H9 (cell line): ENCODE measurements at regions not wholly inside any gene's neighbourhood (a gene's known extent, or its start where the extent isn't known, plus 50 kb on each side); places are given as distances from the start of the nearest gene placed in this dataset.

Experiments used
- DNase-seq: peaks from one replicate; pipeline ENCODE4 v3.0.0-alpha.2; 2017
- H2AFZ ChIP-seq: one replicate; pipeline ENCODE4 v1.6.1; 2013; ENCODE audit warnings: mild to moderate bottlenecking, low read length, control low read depth, moderate library complexity
- H2AK5ac ChIP-seq: 2 replicates; pipeline ENCODE4 v1.6.1; 2013; ENCODE audit warnings: low read length, control low read depth, mixed read lengths; ENCODE audit not compliant: insufficient read length
- H2BK120ac ChIP-seq: one replicate; pipeline ENCODE4 v1.6.1; 2013; ENCODE audit warnings: low read depth, mild to moderate bottlenecking, low read length, control low read depth, inconsistent platforms; ENCODE audit not compliant: poor library complexity, severe bottlenecking
- H2BK12ac ChIP-seq: 2 replicates; pipeline ENCODE4 v1.6.1; 2013; ENCODE audit warnings: low read length, control low read depth, mixed read lengths, low read depth; ENCODE audit not compliant: insufficient read length
- H2BK15ac ChIP-seq: 2 replicates; pipeline ENCODE4 v1.6.1; 2013; ENCODE audit warnings: low read depth, low read length, control low read depth
- H2BK20ac ChIP-seq: one replicate; pipeline ENCODE4 v1.6.1; 2013; ENCODE audit warnings: low read depth, mild to moderate bottlenecking, low read length, control low read depth, inconsistent platforms; ENCODE audit not compliant: poor library complexity, severe bottlenecking
- H2BK5ac ChIP-seq: 2 replicates; pipeline ENCODE4 v1.6.1; 2013; ENCODE audit warnings: low read length, control low read depth, mixed read lengths; ENCODE audit not compliant: insufficient read length
- H3K14ac ChIP-seq: 2 replicates; pipeline ENCODE4 v1.6.1; 2013; ENCODE audit warnings: low read length, control low read depth; ENCODE audit not compliant: insufficient read depth
- H3K18ac ChIP-seq: 2 replicates; pipeline ENCODE4 v1.6.1; 2013; ENCODE audit warnings: low read depth, mild to moderate bottlenecking, mixed read lengths, low read length, control low read depth; ENCODE audit not compliant: insufficient read length
- H3K23ac ChIP-seq: 2 replicates; pipeline ENCODE4 v1.6.1; 2013; ENCODE audit warnings: low read length, control low read depth, mixed read lengths, low read depth; ENCODE audit not compliant: insufficient read length
- H3K23me2 ChIP-seq: 2 replicates; pipeline ENCODE4 v1.6.1; 2013; ENCODE audit warnings: low read depth, mild to moderate bottlenecking, mixed read lengths, low read length, control low read depth; ENCODE audit not compliant: insufficient read length, poor library complexity, severe bottlenecking
- H3K27ac ChIP-seq: 2 replicates; pipeline ENCODE4 v1.5.1; 2013; ENCODE audit warnings: low read length, control low read depth, mixed read lengths, low read depth; ENCODE audit not compliant: insufficient read length
- H3K27me3 ChIP-seq: 2 replicates; pipeline ENCODE4 v1.6.1; 2013; ENCODE audit warnings: low read length, control low read depth, inconsistent platforms; ENCODE audit not compliant: insufficient read depth
- H3K4ac ChIP-seq: 2 replicates; pipeline ENCODE4 v1.6.1; 2013; ENCODE audit warnings: low read depth, mild to moderate bottlenecking, control low read depth, inconsistent platforms, low read length, moderate library complexity
- H3K4me1 ChIP-seq: 2 replicates; pipeline ENCODE4 v1.6.1; 2013; ENCODE audit warnings: low read length, control low read depth, inconsistent platforms; ENCODE audit not compliant: insufficient read depth
- H3K4me2 ChIP-seq: 2 replicates; pipeline ENCODE4 v1.6.1; 2013; ENCODE audit warnings: low read length, control low read depth, mixed read lengths; ENCODE audit not compliant: insufficient read length, insufficient read depth
- H3K56ac ChIP-seq: 2 replicates; pipeline ENCODE4 v1.6.1; 2013; ENCODE audit warnings: low read depth, mild to moderate bottlenecking, mixed read lengths, low read length, control low read depth; ENCODE audit not compliant: insufficient read length
- H3K79me1 ChIP-seq: 2 replicates; pipeline ENCODE4 v1.6.1; 2013; ENCODE audit warnings: low read depth, mild to moderate bottlenecking, moderate library complexity, low read length, control low read depth, inconsistent platforms; ENCODE audit not compliant: insufficient read depth, poor library complexity, severe bottlenecking
- H3K79me2 ChIP-seq: 2 replicates; pipeline ENCODE4 v1.6.1; 2013; ENCODE audit warnings: low read length, control low read depth, inconsistent platforms; ENCODE audit not compliant: insufficient read depth
- H3K9ac ChIP-seq: 2 replicates; pipeline ENCODE4 v1.6.1; 2013; ENCODE audit warnings: low read length, control low read depth, mixed read lengths; ENCODE audit not compliant: insufficient read length; ENCODE audit errors: extremely low read depth
- H3K9me3 ChIP-seq: one replicate; pipeline ENCODE4 v1.6.1; 2013; ENCODE audit warnings: low read depth, low read length, inconsistent platforms; ENCODE audit not compliant: control insufficient read depth
- H3T11ph ChIP-seq: one replicate; pipeline ENCODE4 v1.6.1; 2013; ENCODE audit warnings: mild to moderate bottlenecking, low read length, control low read depth, inconsistent platforms
- H4K20me1 ChIP-seq: one replicate; pipeline ENCODE4 v1.6.1; 2013; ENCODE audit not compliant: control insufficient read depth, insufficient read length, insufficient read depth
- H4K5ac ChIP-seq: 2 replicates; pipeline ENCODE4 v1.6.1; 2013; ENCODE audit warnings: low read depth, mild to moderate bottlenecking, mixed read lengths, low read length, control low read depth; ENCODE audit not compliant: insufficient read length
- H4K8ac ChIP-seq: replicated peaks from 2 replicates; pipeline ENCODE4 v1.6.1; 2013; ENCODE audit warnings: low read length, control low read depth, mixed read lengths, low read depth; ENCODE audit not compliant: insufficient read length
- H4K91ac ChIP-seq: 2 replicates; pipeline ENCODE4 v1.6.1; 2013; ENCODE audit warnings: low read depth, mild to moderate bottlenecking, moderate library complexity, mixed read lengths, low read length, control low read depth; ENCODE audit not compliant: insufficient read length
- H3K27ac Mint-ChIP-seq, 3 experiments: 2 replicates in 2 of 3; 3 replicates in 1 of 3; pipeline ENCODE4 v1.8.0; 2020 to 2021; ENCODE audit warnings: mixed read lengths in 3 of 3, mild to moderate bottlenecking in 1 of 3, moderate library complexity in 1 of 3
- H3K27me3 Mint-ChIP-seq: 2 replicates; pipeline ENCODE4 v1.8.0; 2021; ENCODE audit warnings: low read depth, mild to moderate bottlenecking, moderate library complexity, mixed read lengths
- H3K36me3 Mint-ChIP-seq, 3 experiments: 2 replicates in 2 of 3; 3 replicates in 1 of 3; pipeline ENCODE4 v1.8.0; 2020 to 2021; ENCODE audit warnings: low read depth in 3 of 3, mixed read lengths in 3 of 3; ENCODE audit not compliant: insufficient read depth in 1 of 3
- H3K4me1 Mint-ChIP-seq, 2 experiments: 2 replicates each; pipeline ENCODE4 v1.8.0; 2020; ENCODE audit warnings: mixed read lengths in 2 of 2
- H3K4me3 Mint-ChIP-seq, 2 experiments: 2 replicates in 1 of 2; 3 replicates in 1 of 2; pipeline ENCODE4 v1.8.0; 2020 to 2021; ENCODE audit warnings: mild to moderate bottlenecking in 2 of 2, mixed read lengths in 2 of 2, moderate library complexity in 1 of 2
- H3K9me3 Mint-ChIP-seq, 2 experiments: 2 replicates in 1 of 2; 3 replicates in 1 of 2; pipeline ENCODE4 v1.8.0; 2020; ENCODE audit warnings: mild to moderate bottlenecking in 2 of 2, mixed read lengths in 2 of 2, moderate library complexity in 1 of 2
- WGBS: extraction: QIAGEN DNeasy Blood & Tissue Kit; methylation state at CpG from one replicate; pipeline ENCODE4 v1.1.7; 2013; ENCODE audit warnings: missing lambda C conversion rate, low lambda C conversion rate, mixed read lengths; ENCODE audit not compliant: insufficient read length; ENCODE audit errors: extremely low coverage; 5-methylcytosine and 5-hydroxymethylcytosine counted together
- TF ChIP-seq, protein P1 (sequence below): fragments of 200-600 bp; sonication (generic); conservative IDR thresholded peaks from 3 replicates; pipeline ENCODE4 v1.8.0; 2021; ENCODE audit warnings: antibody characterized with exemption, mild to moderate bottlenecking

DNA sequence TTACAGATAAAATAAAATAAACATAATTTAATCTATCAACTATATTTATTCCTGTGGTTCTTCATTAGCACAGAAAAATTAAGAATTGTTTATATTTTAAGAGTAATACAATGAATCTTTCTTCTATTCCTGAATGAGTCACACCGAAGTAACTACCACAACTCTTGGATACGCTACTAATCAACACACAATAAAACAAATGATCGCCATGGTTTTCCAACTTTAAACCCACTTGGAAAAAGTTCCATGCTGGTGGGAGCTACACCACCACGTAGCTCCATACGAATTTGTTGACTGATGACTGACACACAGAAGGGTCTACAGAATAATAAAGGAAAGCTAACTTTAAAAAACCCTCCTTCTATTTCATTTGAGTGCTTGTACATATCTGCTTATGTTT, 135.8 kb upstream of the NEDD9 start:
- 0 out of 2 replicates have a peak, but pooled peaks cover 1% of the 10 kb centered on the region for H3K79me2 ChIP-seq
- no peak overlapping the region for H3K4ac ChIP-seq
- H3K27ac ChIP-seq = no peak overlapping the region
- H2AK5ac ChIP-seq = no peak overlapping the region
- Mint-ChIP-seq H3K4me1 (peaks cover 27% of the 10 kb centered on the region in 2 experiments), H3K4me3 (no peak overlapping the region), H3K9me3 (no peaks in the 10 kb centered on the region), H3K27ac (no peak overlapping the region), H3K27me3 (peaks cover 3% of the 10 kb centered on the region; the same call in 1 of the 2 replicates), H3K36me3 (no peaks in the 10 kb centered on the region)
- TF ChIP-seq, protein P1, sequence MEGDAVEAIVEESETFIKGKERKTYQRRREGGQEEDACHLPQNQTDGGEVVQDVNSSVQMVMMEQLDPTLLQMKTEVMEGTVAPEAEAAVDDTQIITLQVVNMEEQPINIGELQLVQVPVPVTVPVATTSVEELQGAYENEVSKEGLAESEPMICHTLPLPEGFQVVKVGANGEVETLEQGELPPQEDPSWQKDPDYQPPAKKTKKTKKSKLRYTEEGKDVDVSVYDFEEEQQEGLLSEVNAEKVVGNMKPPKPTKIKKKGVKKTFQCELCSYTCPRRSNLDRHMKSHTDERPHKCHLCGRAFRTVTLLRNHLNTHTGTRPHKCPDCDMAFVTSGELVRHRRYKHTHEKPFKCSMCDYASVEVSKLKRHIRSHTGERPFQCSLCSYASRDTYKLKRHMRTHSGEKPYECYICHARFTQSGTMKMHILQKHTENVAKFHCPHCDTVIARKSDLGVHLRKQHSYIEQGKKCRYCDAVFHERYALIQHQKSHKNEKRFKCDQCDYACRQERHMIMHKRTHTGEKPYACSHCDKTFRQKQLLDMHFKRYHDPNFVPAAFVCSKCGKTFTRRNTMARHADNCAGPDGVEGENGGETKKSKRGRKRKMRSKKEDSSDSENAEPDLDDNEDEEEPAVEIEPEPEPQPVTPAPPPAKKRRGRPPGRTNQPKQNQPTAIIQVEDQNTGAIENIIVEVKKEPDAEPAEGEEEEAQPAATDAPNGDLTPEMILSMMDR = no peak
- H3K14ac ChIP-seq = no peak overlapping the region
- no peaks in the 10 kb centered on the region for H3K9me3 ChIP-seq
- H4K5ac ChIP-seq = no peak overlapping the region
- no peak overlapping the region for H3K4me2 ChIP-seq
- no peaks in the 10 kb centered on the region for H4K20me1 ChIP-seq
- no peaks in the 10 kb centered on the region for H3K4me1 ChIP-seq
- H3K9ac ChIP-seq = no peak overlapping the region
- H2BK5ac ChIP-seq = no peak overlapping the region
- no CpG with 5 or more reads among the region's 5 CpGs for WGBS
- no peak overlapping the region for H2BK15ac ChIP-seq
- no peak overlapping the region for H2BK12ac ChIP-seq
- no peak overlapping the region for H3K56ac ChIP-seq
- no peak overlapping the region for H3K23ac ChIP-seq
- no peak for DNase-seq
- no peak overlapping the region for H2AFZ ChIP-seq
- no peak overlapping the region for H2BK120ac ChIP-seq
- no peak overlapping the region for H4K8ac ChIP-seq
- H3K18ac ChIP-seq = no peak overlapping the region
- no peaks in the 10 kb centered on the region for H3K27me3 ChIP-seq
- no peaks in the 10 kb centered on the region for H3K79me1 ChIP-seq
- no peaks in the 10 kb centered on the region for H3K23me2 ChIP-seq
- H4K91ac ChIP-seq = no peak overlapping the region
- H2BK20ac ChIP-seq = no peak overlapping the region
- H3T11ph ChIP-seq = no peak overlapping the region
